Panc1 (cell line): ENCODE measurements at regions not wholly inside any gene's neighbourhood (a gene's known extent, or its start where the extent isn't known, plus 50 kb on each side); places are given as distances from the start of the nearest gene placed in this dataset.

ENCODE experiments used
- CTCF ChIP-seq: fragments of 450-650 bp; IDR thresholded peaks from 2 replicates; pipeline ENCODE4 v1.5.1; 2017; ENCODE audit warnings: mild to moderate bottlenecking
- POLR2AphosphoS5 ChIP-seq: IDR thresholded peaks from 2 replicates; pipeline ENCODE4 v1.6.1; 2012; ENCODE audit warnings: mild to moderate bottlenecking, low read depth, low read length, moderate library complexity
- SIN3A ChIP-seq: IDR thresholded peaks from 2 replicates; pipeline ENCODE4 v1.6.1; 2012; ENCODE audit warnings: low read depth, mild to moderate bottlenecking, low read length, moderate library complexity, borderline replicate concordance; ENCODE audit not compliant: insufficient read depth

GRCh38 chr2:37468170-37468569 lies 123.7 kb downstream of the QPCT start:
- TF ChIP-seq CTCF (no peak), POLR2AphosphoS5 (no peak), SIN3A (no peak)
